HG02938 (cell line): ENCODE measurements at regions not wholly inside any gene's neighbourhood (a gene's known extent, or its start where the extent isn't known, plus 50 kb on each side); places are given as distances from the start of the nearest gene placed in this dataset.
A peak's percentile ranks its signal among the peaks of the same experiment; 100 is the strongest.

Experiments
- ATAC-seq: cut with Tn5 transposase; IDR thresholded peaks from one replicate; pipeline ENCODE4 v1.9.1; 2021; ENCODE audit warnings: mild to moderate bottlenecking, moderate library complexity; ENCODE audit not compliant: unreplicated experiment

GRCh38 chr13:81488021-81488420 lies 1147.1 kb upstream of the SPRY2 start:
- no peak for ATAC-seq

GRCh38 chr13:81487151-81487550 lies 1146.2 kb upstream of the SPRY2 start:
- ATAC-seq = no peak

- ATAC-seq = peak; percentile 62
These were observed 1139.7 kb upstream of the SPRY2 start for GRCh38 chr13:81480634-81481033.

DNA sequence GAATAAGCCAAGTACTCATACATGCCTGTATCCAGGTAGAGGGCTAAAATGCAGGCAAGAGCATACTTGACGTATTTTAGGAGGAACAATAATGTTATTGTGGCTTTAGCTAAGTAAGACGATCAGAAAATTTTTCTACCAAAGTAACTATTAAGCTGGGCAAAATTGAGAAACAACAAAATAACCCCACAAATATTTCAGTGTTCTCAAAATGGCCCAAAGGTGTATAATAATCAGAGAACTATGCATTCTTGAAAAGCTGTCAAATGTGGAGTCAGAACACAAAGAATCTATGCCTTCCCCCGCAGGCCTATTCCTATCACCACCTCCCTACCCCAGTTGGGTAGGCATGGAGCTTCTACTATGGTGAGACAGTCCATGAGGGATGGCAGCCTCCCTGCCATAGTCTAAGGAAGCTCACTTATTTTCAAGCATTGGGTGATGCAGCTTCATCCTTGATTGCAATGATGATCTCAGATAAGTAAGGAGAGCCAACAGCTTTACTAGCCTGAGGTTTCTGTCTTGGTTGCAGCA lies 1132.5 kb upstream of the SPRY2 start:
- no peak for ATAC-seq

- ATAC-seq = no peak
These were observed 1117.2 kb upstream of the SPRY2 start for GRCh38 chr13:81458170-81458569.

DNA sequence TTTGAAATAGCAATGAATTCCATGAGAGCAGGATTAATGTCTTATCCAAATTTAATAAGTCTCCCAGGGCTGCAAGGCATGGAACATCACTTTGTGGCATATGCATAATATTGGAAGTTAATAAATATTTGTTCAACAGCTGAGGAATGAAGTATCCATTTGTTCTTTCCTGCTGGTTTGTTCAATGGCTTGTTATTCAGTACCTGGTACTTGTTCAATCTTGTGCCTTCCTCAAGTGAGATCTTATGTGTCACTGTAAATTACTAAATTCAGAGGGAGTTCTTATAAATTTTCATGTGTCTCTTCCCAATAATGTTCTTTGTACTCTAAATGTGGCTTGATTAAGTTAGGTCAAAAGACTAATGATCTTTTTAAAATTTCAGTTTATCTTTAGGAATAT lies 1105.5 kb upstream of the SPRY2 start:
- no peak for ATAC-seq

DNA sequence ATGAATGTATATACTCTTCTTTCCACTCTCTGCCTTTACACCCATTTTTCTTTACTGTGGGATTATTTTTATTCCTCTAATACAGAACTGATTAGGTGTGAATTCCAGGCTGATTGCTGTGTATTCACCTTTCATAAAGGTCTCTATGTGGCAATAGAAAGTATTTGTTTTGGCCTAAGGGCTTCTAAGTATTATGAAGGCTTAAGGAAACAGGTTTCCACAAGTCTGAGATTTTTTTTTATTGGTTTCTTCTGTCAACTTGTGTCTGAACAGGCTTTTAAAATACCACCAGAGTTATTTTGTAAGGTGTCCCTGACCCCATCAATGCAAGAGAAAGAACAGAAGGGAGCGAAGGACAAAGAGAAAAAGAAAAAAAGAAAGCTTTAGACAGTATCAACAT lies 1102.0 kb upstream of the SPRY2 start:
- ATAC-seq = no peak

GRCh38 chr13:81425286-81425685 lies 1084.4 kb upstream of the SPRY2 start:
- no peak for ATAC-seq

DNA sequence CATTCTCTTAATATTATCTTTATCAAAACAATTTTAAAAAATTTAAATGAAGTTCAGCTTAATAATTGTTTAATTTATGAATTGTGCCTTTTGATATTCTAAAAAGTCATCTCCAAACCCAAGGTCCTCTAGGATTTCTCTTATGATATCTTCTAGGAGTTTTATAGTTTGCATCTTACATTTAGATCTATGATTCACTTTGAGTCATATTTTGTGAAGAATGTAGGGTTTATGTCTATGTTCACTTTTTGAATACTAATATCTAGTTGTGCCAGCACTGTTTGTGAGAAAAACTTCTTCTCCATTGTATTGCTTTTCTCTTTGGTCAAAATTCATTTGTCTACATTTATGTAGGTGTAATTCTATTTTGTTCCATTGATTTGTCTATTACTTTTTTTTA lies 1068.4 kb upstream of the SPRY2 start:
- no peak for ATAC-seq

DNA sequence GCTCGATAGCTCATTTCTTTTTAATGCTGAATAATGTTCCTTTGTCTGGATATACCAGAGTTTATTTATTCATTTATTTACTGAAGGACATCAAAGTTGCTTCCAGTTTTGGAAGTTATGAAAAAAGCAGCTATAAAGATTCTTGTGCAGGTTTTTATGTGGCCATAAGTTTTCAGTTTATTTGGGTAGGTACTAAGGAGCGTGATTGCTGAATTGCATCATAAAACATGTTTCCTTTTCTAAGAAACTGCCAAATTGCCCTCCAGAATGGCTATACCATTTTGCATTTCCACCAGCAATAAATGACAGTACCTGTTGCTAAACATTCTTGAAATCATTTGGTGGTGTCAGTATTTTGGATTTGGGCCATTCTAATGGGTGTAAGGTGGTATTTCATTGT lies 1067.7 kb upstream of the SPRY2 start:
- no peak for ATAC-seq

DNA sequence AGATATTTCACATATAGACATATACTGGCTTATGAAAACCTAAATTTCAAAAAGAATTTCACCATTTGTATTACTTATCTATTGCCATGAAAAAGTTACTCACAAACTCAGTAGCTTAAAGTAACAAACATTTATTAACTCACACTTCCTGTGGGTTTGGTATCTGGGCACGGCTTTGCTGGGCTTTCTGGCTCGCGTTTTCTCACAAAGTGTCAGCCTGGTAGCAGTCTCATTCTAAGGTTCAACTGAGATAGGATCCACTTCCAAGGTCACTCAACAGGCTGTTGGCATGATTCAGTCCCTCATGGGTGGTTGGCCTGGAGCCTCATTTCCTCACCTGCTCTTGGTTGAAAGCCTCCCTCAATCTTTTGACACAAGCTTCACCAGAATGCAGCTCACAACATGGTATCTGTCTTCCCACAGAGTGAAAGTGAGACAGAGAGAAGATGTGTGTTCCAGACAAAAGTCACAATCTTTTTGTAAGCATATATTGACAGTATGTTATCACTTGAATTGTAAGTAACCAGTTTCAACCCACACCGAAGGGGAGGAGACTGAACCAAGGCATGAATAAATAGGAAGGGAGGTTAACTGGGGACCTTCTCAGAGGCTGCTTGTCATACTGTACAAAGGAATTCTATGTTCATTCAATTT lies 1065.8 kb upstream of the SPRY2 start:
- peak; percentile 90 for ATAC-seq

DNA sequence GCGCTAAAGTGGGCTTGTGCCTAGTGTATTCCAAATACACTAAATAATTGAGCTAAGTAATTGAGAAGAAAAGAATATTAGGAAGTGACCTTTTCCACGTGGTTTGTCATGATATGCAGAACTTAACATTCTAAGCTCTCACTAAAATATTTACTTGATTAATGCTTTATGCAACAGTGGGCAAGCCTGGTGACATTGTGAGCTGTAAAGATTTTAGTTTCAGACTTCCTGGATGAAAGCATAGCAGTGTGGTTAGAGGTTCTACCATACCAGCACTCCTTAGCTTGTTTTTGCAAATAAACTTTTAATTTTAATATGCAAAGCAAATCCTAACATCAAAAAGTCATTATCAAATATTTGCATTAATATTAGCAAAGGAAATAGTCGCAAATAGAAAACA lies 1065.1 kb upstream of the SPRY2 start:
- no peak for ATAC-seq

DNA sequence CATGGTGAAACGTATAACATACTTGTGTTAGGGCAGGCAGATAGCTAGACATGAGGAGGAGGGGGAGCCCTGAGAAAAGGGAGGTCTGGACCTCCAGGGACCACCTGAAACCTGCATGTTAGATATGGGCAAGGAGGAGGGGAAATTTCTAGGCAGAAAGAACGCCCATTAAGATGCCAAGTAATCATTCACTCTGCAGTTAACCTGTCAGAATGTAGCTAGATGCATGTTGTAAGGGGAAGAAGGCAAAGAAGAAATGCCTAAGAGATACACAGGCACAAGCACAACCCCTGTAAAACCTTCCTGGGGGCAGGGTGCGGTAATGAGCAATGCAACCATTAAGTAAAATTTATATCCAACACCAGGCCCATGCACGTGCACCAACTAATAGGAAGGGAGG lies 1055.3 kb upstream of the SPRY2 start:
- no peak for ATAC-seq

DNA sequence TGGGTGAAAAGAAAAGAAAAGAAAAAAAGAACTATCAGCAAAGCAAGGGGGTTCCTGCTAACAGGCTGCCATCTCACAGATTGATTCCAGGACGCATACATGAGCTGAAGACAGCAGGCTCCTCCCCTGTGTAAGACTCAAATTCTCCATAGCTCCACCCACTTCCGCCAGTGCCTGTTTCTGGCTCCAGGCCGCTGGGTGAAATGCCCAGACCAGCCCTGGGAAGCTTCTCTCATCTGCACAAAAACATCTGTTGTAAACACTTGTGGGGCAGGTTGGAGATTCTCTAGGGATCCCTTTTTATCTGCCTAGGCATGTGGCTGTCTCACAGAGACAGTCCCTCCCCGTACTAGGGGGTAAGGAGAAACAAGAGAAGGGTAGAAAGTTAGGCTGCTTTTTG lies 1054.4 kb upstream of the SPRY2 start:
- no peak for ATAC-seq

DNA sequence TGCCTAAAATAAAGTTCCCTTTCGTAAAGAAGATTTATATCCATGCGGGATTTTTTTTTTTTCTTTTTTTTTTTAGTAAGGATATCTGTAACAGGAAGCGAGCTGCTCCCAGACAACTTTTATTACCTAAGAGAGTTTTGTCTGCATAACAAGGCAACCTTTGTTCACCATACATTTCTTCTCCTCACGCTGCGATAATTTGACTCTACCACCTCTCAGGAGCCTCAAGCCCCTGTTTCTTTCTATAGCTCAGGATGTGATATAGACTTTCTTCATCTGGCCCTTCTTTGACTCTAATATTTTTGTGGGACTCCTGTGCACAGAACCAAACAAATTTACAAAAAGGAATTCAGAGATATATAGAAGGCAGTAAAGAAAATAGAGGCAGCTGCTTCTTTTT lies 1053.7 kb upstream of the SPRY2 start:
- no peak for ATAC-seq

DNA sequence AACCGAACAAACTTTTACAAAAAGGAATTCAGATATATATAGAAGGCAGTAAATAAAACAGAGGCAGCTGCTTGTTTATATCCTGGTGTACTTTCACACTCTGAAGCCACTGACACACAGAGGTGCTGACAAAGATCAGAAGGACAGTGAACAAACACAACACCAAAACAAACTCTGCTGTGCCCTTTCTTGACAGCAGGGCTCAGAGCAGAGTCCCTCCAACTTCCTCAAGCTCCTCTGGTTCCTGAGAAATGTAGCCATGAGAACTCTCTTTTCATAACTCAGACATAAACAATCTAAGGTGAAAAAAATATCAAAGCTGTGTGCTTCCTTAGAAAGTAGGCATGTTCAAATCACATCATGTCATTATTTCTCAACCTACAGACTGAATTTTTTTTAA lies 1052.8 kb upstream of the SPRY2 start:
- no peak for ATAC-seq

- no peak for ATAC-seq
These were observed 1052.2 kb upstream of the SPRY2 start for GRCh38 chr13:81393110-81393509.

GRCh38 chr13:81388400-81388799 lies 1047.5 kb upstream of the SPRY2 start:
- ATAC-seq = peak; percentile 70

DNA sequence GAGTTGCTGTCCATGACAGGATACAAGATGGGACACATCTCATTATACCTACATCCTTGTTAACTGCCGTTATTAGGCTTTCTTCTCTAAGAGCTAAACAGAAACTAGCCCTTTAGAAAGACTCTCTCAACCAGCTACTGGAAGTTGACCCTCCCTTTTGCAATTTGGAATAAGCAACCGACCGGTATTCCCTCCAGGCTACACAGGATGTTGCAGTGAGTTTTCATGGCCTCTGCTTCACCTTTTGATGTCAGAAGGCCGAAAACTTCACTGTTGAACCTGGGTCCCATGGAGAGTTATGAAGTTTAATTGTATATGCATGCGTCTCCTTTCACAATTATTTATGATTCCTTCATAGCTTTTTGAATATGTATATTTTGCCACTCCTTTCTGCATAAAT lies 1042.5 kb upstream of the SPRY2 start:
- ATAC-seq = no peak

- no peak for ATAC-seq
These were observed 1041.3 kb upstream of the SPRY2 start for GRCh38 chr13:81382246-81382645.

- ATAC-seq = no peak
These were observed 1040.6 kb upstream of the SPRY2 start for GRCh38 chr13:81381560-81381959.

DNA sequence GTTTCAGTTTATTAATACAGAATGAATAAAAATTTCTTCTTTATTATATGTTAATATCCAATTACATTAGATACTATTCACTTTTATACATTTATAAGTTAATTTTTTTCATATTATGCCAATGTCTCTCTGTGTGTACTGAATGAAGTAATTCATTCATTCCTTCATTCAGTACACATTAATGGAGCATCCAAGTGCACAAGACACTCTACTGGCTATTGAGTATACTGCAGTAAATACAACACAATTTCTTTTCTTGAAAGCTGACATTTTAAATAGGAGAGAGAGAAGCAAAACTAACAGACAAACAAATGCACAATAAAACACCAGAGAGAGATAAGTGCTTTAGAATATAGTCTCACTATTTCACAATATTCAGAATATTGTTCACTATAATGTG lies 1038.3 kb upstream of the SPRY2 start:
- ATAC-seq = no peak

DNA sequence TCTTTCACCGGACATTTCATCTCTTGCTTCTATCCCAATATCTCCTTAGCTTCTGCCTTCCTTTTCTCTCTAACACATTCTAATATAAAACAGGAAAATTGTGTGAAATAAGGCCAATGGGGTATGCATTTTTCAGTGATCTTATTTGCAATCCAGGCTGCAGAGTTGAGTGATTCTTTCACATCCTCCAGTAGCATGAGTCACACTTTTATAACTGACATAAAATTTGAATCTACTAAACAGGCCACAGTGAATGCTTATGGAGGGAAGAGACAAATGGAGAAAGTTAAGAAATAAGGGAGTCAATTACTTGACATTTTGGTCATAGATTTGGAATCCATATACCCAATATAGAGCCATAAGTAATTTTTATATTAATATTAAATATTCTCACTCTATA lies 1037.0 kb upstream of the SPRY2 start:
- no peak for ATAC-seq
